HL-60 (cell line): ENCODE measurements at regions not wholly inside any gene's neighbourhood (a gene's known extent, or its start where the extent isn't known, plus 50 kb on each side); places are given as distances from the start of the nearest gene placed in this dataset.

Source experiments
- DNase-seq, 2 experiments: peaks; one replicate each; pipeline ENCODE4 v3.0.0-alpha.2; 2010 to 2020; ENCODE audit warnings: low read depth in 1 of 2, low spot score in 1 of 2
- H3K27ac ChIP-seq: fragments of 250-450 bp; sonication (Bioruptor Pico); replicated peaks from 2 replicates; pipeline ENCODE4 v1.5.1; 2020; ENCODE audit warnings: mild to moderate bottlenecking, moderate library complexity
- H3K27me3 ChIP-seq: fragments of 250-450 bp; sonication (Bioruptor Pico); 2 replicates; pipeline ENCODE4 v1.5.1; 2021; ENCODE audit warnings: mild to moderate bottlenecking, moderate library complexity; ENCODE audit not compliant: insufficient read depth, poor library complexity, severe bottlenecking
- H3K4me3 ChIP-seq: replicated peaks from 2 replicates; pipeline ENCODE4 v1.5.1; 2011; ENCODE audit warnings: mild to moderate bottlenecking, control low read depth, low read length; ENCODE audit not compliant: insufficient read depth
- CTCF ChIP-seq: IDR thresholded peaks from one replicate; pipeline ENCODE4 v1.5.1; 2011; ENCODE audit warnings: low read length, control low read depth, inconsistent platforms; ENCODE audit not compliant: insufficient read depth
- GABPA ChIP-seq: IDR thresholded peaks from 2 replicates; pipeline ENCODE4 v1.6.1; 2012; ENCODE audit warnings: low read depth
- POLR2AphosphoS5 ChIP-seq: IDR thresholded peaks from 2 replicates; pipeline ENCODE4 v1.6.1; 2012; ENCODE audit warnings: low read depth
- REST ChIP-seq: IDR thresholded peaks from 2 replicates; pipeline ENCODE4 v1.6.1; 2012; ENCODE audit warnings: low read depth; ENCODE audit not compliant: insufficient replicate concordance
- SPI1 ChIP-seq: IDR thresholded peaks from 2 replicates; pipeline ENCODE4 v1.6.1; 2012; ENCODE audit warnings: low read depth, mild to moderate bottlenecking, borderline replicate concordance

- H3K4me3 ChIP-seq = no peak overlapping the region
- DNase-seq = no peak
- H3K27ac ChIP-seq = no peak overlapping the region
- H3K27me3 ChIP-seq = no peaks in the 10 kb centered on the region
- TF ChIP-seq CTCF = no peak
- TF ChIP-seq GABPA = no peak
- TF ChIP-seq REST = no peak
- no peak for TF ChIP-seq SPI1
- no peak for TF ChIP-seq POLR2AphosphoS5
Measured at GRCh38 chr9:108016446-108016845, 526.9 kb upstream of the KLF4 start.

- Histone ChIP-seq H3K27me3 (no peaks in the 10 kb centered on the region), H3K27ac (no peak overlapping the region), H3K4me3 (no peak overlapping the region)
- TF ChIP-seq POLR2AphosphoS5 (no peak), REST (no peak), GABPA (no peak), CTCF (no peak), SPI1 (no peak)
- DNase-seq = no peak
Measured at GRCh38 chr9:108015690-108016089, 526.1 kb upstream of the KLF4 start.

GRCh38 chr9:108014353-108014752 lies 524.8 kb upstream of the KLF4 start:
- Histone ChIP-seq H3K27me3 (no peaks in the 10 kb centered on the region), H3K4me3 (no peak overlapping the region), H3K27ac (no peak overlapping the region)
- TF ChIP-seq SPI1 = peak; percentile 79
- no peak for TF ChIP-seq GABPA
- no peak for DNase-seq

- no peak overlapping the region for H3K4me3 ChIP-seq
- H3K27ac ChIP-seq = no peak overlapping the region
- no peak for DNase-seq
- no peaks in the 10 kb centered on the region for H3K27me3 ChIP-seq
- TF ChIP-seq SPI1 = no peak
- TF ChIP-seq CTCF = no peak
- TF ChIP-seq REST = no peak
- TF ChIP-seq GABPA = no peak
- no peak for TF ChIP-seq POLR2AphosphoS5
Measured at GRCh38 chr9:108012886-108013665, 523.5 kb upstream of the KLF4 start.
